ENCODE measurements at regions not wholly inside any gene's neighbourhood (a gene's known extent, or its start where the extent isn't known, plus 50 kb on each side); places are given as distances from the start of the nearest gene placed in this dataset.

DNA sequence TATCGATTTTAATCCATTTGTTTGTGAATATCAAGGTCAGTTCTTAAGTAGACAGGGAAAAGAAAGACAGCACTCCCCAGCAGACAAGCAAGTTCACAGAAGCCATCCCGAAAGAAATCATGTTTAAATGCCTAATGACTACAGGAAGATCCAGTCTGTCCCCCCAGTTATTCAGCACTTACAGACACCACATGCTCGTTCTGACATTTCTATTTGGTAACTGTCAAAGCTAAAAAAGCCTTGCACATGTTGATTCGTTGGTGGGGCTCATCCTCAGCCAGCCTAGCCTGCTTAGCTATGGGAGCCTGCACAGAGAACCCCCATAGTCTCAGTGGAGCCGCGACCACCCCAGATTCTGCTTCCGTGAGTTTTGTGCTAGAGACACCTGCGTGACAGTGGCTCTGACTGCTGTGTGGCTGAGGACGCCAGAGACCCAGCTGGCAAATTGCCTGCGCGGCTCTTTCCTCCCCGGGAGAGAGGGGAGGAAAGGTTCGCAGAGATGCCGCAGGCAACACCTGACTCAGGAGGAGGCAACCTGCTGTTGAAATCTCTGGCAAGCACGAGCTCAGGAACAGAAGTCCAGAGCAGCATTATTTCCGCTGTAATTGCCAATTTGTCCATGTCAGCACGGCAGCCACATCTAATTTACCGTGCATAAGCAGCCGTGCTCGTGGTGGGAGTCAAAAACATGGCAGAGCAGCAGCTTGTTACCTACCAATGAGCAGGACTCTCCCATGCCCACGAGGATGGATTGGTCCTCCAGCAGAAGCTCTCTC, 194.2 kb downstream of the GPAM start:
- TF ChIP-seq, protein P1, sequence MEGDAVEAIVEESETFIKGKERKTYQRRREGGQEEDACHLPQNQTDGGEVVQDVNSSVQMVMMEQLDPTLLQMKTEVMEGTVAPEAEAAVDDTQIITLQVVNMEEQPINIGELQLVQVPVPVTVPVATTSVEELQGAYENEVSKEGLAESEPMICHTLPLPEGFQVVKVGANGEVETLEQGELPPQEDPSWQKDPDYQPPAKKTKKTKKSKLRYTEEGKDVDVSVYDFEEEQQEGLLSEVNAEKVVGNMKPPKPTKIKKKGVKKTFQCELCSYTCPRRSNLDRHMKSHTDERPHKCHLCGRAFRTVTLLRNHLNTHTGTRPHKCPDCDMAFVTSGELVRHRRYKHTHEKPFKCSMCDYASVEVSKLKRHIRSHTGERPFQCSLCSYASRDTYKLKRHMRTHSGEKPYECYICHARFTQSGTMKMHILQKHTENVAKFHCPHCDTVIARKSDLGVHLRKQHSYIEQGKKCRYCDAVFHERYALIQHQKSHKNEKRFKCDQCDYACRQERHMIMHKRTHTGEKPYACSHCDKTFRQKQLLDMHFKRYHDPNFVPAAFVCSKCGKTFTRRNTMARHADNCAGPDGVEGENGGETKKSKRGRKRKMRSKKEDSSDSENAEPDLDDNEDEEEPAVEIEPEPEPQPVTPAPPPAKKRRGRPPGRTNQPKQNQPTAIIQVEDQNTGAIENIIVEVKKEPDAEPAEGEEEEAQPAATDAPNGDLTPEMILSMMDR (conservative IDR thresholded peaks at IDR 0.05; ENCODE audit: low read depth in 2 of 2) = no peak
- no peak for TF ChIP-seq POLR2AphosphoS5 (IDR thresholded peaks at IDR 0.05; ENCODE audit: low read depth)
- no peak for TF ChIP-seq JUNB (IDR thresholded peaks at IDR 0.05; ENCODE audit: unreplicated experiment)
- no peak for TF ChIP-seq EZH2 (IDR thresholded peaks at IDR 0.05; ENCODE audit: low read depth, unreplicated experiment)
- no peak for TF ChIP-seq CREB1 (CRISPR knock-in tag; IDR thresholded peaks at IDR 0.05; ENCODE audit: low read depth)
- TF ChIP-seq, protein P2, sequence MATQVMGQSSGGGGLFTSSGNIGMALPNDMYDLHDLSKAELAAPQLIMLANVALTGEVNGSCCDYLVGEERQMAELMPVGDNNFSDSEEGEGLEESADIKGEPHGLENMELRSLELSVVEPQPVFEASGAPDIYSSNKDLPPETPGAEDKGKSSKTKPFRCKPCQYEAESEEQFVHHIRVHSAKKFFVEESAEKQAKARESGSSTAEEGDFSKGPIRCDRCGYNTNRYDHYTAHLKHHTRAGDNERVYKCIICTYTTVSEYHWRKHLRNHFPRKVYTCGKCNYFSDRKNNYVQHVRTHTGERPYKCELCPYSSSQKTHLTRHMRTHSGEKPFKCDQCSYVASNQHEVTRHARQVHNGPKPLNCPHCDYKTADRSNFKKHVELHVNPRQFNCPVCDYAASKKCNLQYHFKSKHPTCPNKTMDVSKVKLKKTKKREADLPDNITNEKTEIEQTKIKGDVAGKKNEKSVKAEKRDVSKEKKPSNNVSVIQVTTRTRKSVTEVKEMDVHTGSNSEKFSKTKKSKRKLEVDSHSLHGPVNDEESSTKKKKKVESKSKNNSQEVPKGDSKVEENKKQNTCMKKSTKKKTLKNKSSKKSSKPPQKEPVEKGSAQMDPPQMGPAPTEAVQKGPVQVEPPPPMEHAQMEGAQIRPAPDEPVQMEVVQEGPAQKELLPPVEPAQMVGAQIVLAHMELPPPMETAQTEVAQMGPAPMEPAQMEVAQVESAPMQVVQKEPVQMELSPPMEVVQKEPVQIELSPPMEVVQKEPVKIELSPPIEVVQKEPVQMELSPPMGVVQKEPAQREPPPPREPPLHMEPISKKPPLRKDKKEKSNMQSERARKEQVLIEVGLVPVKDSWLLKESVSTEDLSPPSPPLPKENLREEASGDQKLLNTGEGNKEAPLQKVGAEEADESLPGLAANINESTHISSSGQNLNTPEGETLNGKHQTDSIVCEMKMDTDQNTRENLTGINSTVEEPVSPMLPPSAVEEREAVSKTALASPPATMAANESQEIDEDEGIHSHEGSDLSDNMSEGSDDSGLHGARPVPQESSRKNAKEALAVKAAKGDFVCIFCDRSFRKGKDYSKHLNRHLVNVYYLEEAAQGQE (IDR thresholded peaks at IDR 0.05; ENCODE audit: unreplicated experiment) = no peak
